HG02798 (cell line): ENCODE measurements at regions not wholly inside any gene's neighbourhood (a gene's known extent, or its start where the extent isn't known, plus 50 kb on each side); places are given as distances from the start of the nearest gene placed in this dataset.
A peak's percentile ranks its signal among the peaks of the same experiment; 100 is the strongest.

ENCODE experiments used
- ATAC-seq: cut with Tn5 transposase; IDR thresholded peaks from one replicate; pipeline ENCODE4 v1.9.1; 2021; ENCODE audit warnings: mild to moderate bottlenecking; ENCODE audit not compliant: unreplicated experiment, poor library complexity

GRCh38 chr5:79872291-79872690 lies 118.8 kb downstream of the MTX3 start:
- no peak for ATAC-seq

DNA sequence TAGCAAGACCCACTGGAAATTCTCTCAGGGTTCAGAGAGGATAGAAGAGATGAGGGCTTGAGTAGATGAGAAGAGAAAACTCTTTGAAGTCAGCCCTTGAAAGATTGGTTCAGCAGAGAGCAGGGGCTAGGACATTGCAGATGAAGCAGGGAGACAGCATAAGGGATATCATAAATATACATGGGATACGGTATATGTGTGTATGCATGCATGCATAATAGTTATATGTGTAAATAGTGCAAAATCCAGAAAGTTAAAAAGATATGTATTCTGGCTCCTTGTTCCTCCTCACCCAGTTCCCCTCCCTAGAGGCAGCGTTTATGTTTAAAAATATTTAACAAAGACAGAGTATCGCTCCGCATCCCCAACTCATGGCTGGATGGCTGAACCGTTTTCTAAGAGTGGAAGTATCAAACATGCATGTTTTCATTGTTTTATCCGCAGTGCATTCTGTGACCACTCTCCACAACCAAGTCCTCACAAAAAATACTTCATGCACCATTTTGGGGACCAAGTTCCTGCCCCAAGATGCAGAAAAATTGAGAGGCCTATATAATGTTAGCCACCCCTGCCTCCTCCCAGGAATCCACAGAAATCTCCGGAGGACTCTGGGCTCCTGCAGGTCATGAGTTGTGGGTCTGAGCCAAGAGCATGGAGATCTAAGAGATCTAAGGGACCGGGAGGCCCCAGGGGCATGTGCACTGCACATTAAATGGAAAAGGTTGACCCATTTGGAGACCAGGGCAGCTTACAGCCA lies 119.5 kb downstream of the MTX3 start:
- ATAC-seq, result no peak

GRCh38 chr5:79868163-79868670 lies 122.8 kb downstream of the MTX3 start:
- no peak for ATAC-seq

GRCh38 chr5:79865579-79865978 lies 125.5 kb downstream of the MTX3 start:
- no peak for ATAC-seq

DNA sequence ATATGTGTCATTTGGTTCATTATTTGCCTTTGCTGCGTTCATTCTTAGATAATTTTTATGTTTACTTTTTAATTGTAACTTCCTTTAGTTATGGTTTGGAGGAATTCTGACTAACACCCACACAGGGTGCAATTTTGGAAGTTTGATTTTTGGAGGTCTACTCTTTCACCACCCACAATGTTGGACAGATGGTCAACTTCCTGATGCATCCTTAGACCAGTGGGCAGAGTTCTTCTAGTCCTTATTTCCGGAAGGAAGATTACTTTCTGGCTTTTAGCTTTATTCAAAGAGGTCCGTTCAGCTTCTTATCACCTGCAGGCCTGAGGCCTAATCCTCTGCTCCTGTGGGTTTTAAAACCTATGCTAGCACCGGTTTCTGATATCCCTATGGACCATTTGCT lies 126.7 kb downstream of the MTX3 start:
- ATAC-seq, result no peak

- ATAC-seq, result no peak
Measured at GRCh38 chr5:79859588-79859987, 131.5 kb downstream of the MTX3 start.

DNA sequence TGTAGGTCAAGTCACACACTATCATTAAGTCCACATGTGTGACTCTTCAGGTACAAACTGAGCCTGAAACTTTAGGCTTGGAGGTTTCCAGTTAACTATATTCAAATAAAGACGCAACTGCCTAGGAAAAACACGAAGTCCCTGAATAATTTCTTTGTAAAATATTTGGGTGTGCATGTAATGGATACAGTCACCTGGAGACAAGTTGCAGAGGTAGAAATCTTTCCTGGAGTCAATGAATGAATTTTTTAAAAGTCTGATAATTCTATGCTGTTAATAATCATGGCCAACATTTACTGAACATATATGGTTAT lies 132.7 kb downstream of the MTX3 start:
- ATAC-seq, result no peak

- ATAC-seq, result peak; percentile 45
Measured at GRCh38 chr5:79857714-79858409, 133.2 kb downstream of the MTX3 start.

DNA sequence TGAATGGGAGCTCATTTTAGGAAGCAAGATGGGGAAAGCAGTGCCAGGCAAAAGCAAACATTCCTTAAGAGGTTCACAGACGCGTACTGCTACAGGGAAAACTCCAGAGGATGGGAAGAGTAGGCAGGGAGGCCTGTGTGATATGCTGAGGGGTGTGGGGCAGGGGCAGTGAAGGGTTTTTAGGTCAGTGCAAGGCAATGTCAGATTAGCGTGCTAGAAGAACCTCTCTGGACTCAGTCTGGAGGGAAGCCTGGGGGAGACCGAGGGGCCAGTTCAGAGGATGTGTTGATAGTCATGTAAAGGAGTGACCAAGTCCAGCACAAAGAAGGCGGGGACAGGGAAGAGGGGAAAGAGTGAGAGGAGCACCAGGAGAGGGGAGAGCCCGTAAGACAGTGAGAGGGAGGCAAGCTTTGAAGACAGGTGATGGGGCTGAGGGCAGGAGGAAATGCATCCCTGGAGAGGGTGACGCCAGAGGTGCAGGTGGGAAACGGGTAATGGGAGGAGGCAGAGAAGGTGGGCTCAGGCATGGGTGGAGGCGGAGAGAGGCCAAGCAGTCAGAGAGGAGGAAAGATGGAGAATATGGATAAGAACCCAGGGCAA lies 134.5 kb downstream of the MTX3 start:
- ATAC-seq, result no peak

- ATAC-seq, result no peak
Measured at GRCh38 chr5:79853676-79854418, 137.2 kb downstream of the MTX3 start.

GRCh38 chr5:79853028-79853427 lies 138.0 kb downstream of the MTX3 start:
- no peak for ATAC-seq

DNA sequence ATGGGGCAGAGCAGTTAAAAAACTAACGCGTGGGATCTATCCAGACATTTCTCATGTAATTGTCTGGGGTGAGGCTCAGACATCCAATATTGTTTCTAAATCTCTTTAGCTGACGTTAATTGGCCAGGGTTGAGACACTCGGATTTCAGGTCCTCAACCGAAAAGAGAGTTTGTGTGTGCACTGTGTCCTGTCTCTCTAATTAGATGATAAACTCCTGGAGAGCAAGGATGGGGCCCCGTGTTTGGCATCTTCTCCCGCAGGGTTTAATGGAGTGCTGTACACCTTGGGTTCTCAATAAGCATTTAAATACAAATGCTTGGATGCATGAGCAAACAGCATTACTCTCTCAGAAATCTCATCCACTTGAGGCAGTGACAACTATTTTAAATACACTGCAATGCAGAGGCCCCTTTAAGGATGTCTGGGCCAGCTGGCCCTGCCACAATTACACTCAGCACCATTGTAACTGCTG lies 139.6 kb downstream of the MTX3 start:
- no peak for ATAC-seq

DNA sequence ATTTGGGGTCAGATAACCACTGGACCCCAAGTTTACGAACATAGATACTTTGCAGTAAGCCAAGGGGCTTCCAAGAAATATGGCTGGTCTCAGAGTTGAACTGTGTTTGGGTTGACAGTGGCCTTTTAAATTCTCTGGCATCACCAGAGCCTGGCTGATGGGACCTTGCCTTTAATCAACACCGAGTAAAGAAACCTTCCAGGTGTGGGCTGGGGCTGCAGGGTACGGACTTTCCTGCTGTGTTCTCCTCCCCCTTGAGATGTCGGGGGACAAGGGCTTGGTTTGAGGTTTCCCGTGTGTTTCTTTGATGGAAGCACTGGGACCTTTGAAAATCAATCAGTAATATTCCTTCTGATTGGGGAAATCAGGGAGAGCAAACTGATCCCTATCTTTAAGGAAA lies 140.1 kb downstream of the MTX3 start:
- no peak for ATAC-seq

DNA sequence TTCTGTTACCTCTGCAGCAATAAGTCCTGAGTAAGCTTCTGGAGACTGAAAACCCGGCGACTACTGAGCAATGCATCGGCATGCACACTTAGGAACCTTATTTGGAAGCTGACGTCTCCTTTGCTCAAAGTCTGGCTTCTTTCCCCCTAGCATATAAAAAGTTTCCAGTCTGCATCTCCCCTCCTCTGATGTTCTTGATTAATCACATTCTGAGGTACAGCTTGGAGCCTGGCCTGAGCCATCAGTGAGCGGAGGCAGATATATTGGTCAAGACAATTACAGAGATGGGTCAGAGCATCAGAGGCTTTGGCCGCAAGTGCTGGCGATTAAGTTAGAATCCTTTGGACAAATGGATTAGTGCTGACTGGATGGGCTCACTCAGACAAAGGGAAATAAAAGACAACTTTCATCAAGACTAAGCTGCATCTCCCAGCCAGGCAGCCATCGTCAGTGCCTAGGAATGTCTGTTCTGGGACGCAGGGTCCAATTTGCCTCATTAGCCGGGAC lies 140.7 kb downstream of the MTX3 start:
- no peak for ATAC-seq

DNA sequence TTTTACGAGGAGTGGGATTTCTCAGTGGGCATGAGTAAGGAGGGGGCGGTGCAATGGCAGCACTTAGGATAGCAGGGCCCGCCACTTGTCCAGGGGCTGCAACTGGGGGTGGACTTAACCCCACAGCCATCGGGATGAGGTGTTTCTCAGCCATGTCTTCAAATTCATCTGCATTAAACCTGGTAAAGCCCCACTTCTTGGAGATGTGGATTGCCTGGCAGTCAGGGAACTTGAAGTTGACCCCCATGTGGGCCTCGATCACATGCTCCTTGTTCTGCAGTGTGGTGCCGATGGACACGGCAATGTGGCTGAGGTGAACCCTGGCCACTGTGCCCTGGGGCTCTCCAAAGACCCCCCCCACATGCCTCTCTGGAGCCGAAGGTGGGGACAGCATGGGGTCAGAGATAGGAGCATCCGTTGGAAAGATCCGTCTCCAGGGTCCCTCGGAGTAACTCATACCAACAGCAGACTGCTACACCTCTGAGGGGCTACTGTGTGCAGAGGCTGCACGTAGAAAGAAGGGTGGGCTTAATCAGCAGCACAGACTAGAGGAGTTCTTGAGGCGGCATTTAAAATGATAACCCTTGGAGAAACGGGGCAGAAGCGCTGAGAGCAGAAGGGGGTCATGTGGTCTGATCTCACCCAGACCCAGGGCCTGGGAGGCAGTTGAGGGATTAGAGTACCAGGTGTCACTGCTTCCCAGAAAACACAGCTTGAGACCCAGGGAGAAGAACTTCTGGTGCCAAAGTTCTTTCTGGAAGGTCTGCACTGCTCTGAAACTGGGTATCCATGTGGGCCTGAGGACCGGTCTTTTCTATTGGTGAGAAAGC lies 141.4 kb downstream of the MTX3 start:
- no peak for ATAC-seq
